ENCODE measurements at regions not wholly inside any gene's neighbourhood (a gene's known extent, or its start where the extent isn't known, plus 50 kb on each side); places are given as distances from the start of the nearest gene placed in this dataset.
A peak's percentile ranks its signal among the peaks of the same experiment; 100 is the strongest.

DNA sequence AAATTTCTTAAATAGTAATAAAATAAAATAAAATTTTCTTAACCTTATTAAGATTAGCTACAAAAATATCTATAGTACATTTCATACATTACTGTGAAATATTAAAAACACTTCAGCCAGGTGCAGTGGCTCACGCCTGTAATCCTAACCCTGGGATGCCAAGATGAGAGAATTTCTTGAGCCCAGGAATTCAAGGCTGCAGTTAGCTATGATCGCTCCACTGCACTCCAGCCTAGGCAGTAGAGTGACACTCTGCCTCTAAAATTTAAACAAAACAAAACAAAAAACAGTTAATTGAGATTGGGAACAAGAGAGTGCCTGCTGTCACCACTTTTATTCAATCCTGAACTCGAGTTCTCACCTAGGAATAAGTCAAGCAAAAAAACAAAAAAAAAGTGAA, 95.0 kb upstream of the CPNE8 start:
- no peak for DNase-seq (ENCODE audit: low read depth)
- TF ChIP-seq, protein P1, sequence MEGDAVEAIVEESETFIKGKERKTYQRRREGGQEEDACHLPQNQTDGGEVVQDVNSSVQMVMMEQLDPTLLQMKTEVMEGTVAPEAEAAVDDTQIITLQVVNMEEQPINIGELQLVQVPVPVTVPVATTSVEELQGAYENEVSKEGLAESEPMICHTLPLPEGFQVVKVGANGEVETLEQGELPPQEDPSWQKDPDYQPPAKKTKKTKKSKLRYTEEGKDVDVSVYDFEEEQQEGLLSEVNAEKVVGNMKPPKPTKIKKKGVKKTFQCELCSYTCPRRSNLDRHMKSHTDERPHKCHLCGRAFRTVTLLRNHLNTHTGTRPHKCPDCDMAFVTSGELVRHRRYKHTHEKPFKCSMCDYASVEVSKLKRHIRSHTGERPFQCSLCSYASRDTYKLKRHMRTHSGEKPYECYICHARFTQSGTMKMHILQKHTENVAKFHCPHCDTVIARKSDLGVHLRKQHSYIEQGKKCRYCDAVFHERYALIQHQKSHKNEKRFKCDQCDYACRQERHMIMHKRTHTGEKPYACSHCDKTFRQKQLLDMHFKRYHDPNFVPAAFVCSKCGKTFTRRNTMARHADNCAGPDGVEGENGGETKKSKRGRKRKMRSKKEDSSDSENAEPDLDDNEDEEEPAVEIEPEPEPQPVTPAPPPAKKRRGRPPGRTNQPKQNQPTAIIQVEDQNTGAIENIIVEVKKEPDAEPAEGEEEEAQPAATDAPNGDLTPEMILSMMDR (conservative IDR thresholded peaks at IDR 0.05; ENCODE audit: low read depth, low read length), result no peak
- no peak overlapping the region for H3K4me3 ChIP-seq (ENCODE audit: low read depth, low read length)

DNA sequence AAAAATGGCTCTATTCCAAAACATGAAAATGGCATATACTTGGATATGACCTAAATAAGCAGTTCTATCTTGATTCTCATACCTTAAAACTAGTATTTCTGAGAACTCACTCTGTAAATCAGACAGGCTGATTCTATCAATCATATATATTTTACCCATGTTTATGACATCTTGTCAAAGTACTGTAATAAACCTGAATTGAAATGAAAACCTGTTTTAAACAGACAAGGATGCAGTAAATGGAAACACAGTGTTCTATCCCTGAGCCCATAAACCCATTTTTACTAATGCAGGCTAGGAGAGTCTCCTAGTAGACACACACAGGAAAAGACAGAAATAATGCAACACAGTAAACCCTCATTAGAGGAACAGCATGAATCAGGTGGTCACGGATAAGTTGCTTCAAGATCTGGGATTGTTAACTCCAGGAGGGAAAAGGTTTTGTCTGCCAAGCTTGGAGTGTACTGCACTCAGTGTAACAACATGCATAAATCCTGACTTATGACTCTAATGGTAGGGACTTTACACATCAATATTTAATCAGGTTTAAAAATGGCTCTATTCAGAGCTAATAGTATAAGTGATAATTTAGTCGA, 93.6 kb upstream of the CPNE8 start:
- TF ChIP-seq, protein P1 (conservative IDR thresholded peaks at IDR 0.05; ENCODE audit: low read depth, low read length), result no peak
- DNase-seq (ENCODE audit: low read depth), result peak; percentile 41
- no peak overlapping the region for H3K4me3 ChIP-seq (ENCODE audit: low read depth, low read length)

DNA sequence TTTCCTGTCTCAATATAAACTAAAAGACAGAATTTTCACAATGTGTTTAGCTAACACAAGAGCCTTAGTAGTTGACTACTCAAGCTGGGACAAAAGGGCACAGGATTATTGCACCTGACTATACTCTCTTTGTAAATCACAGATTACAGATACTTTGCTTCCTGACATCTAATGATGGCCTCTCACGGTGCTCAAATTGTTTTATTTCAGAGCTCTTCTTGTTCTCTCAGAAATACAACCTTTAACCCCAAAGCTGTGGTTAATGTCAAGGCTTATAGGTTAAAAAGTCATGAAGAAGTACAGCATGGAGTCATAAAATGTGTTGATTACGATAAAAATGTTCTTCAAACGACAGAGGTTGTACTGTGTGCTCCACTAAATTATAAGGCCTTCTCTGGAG, 89.9 kb upstream of the CPNE8 start:
- DNase-seq (ENCODE audit: low read depth), result no peak
- H3K4me3 ChIP-seq (ENCODE audit: low read depth, low read length), result no peak overlapping the region
- TF ChIP-seq, protein P1 (conservative IDR thresholded peaks at IDR 0.05; ENCODE audit: low read depth, low read length), result no peak

DNA sequence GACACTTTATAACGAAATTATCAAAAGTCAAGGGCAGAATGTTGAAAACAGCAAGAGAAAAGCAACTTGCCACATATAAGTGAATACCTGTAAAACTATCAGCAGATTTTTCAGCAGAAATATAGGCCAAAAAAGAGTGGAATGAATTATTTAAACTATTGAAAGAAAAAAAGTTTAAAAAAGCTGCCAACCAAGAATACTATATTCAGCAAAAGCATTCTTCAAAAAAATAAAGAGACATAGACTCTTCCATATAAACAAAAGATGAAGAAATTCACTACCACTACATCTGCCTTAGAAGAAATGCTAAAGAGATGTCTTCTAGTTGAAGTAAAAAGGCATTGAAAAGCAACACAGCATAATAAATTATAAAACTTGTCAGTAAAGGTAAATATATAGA, 80.6 kb upstream of the CPNE8 start:
- TF ChIP-seq, protein P1 (conservative IDR thresholded peaks at IDR 0.05; ENCODE audit: low read depth, low read length), result no peak
- H3K4me3 ChIP-seq (ENCODE audit: low read depth, low read length), result no peak overlapping the region

DNA sequence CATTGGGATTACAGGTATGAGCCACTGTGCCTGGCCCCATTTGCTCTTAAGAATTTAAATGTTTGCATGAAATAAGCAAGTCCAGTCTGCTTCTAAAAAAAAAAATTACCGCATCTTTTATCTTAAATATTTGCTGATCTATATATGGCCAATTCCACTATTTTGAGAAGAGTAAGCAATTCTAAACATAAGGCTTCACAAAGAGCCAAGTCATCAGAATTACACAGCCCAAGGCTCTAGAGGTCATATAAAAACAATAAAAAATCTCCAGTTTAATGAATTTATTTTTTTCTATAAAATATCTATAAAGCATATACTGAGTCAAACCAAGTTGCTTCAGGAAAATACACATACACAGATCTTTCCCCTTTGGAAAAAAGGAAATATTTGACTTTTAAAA, 79.0 kb upstream of the CPNE8 start:
- TF ChIP-seq, protein P1 (conservative IDR thresholded peaks at IDR 0.05; ENCODE audit: low read depth, low read length), result no peak

More for the DNA sequence above, 80.6 kb upstream of the CPNE8 start:
- no peak for DNase-seq (ENCODE audit: low read depth)

DNA sequence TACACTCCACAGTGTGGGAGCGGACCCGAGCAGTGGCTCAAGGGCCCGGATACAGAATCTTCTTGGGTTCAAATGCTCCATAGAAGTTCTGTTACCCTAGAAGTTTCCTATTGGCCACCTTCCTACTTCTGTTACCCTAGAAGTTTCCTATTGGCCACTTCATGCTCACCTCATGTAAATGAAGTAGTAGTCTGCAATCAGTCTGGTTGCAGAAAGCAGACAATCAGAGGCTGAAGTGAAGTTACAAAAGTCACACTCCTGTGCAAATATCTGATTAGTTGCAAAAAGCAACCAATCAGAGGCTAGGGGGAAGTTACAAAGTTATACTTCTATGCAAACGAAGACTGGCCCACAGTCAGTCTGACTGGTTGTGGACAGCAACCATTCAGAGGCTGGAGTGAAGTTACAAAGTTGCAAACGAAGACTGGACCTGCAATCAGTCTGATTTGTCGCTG, 77.8 kb upstream of the CPNE8 start:
- no peak overlapping the region for H3K4me3 ChIP-seq (ENCODE audit: low read depth, low read length)
- TF ChIP-seq, protein P1 (conservative IDR thresholded peaks at IDR 0.05; ENCODE audit: low read depth, low read length), result no peak
- no peak for DNase-seq (ENCODE audit: low read depth)

More for the DNA sequence above, 79.0 kb upstream of the CPNE8 start:
- DNase-seq (ENCODE audit: low read depth), result no peak
- H3K4me3 ChIP-seq (ENCODE audit: low read depth, low read length), result no peak overlapping the region

DNA sequence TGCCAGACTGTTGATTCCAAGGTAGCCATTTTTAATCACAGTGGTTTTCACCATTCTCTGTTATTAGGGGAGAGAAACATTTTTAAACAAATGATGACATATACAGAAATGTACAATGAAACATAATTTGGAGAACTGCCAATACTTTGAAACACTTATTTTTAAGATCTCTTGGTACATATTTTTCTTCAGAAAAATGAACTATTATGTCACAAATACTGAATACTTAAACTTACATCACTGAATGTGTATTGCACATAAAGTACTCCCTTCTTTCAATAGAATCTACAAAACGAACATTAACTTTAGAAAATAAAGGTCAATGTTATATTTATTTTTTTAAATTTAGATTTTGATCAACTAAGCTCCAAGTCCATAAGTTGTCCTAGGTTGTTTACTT, 71.7 kb upstream of the CPNE8 start:
- TF ChIP-seq, protein P1 (conservative IDR thresholded peaks at IDR 0.05; ENCODE audit: low read depth, low read length), result no peak
- no peak for DNase-seq (ENCODE audit: low read depth)

More for the DNA sequence above, 71.7 kb upstream of the CPNE8 start:
- no peak overlapping the region for H3K4me3 ChIP-seq (ENCODE audit: low read depth, low read length)

Data from epithelial cell of proximal tubule (primary cell).